DOHH2 (cell line): ENCODE measurements at regions not wholly inside any gene's neighbourhood (a gene's known extent, or its start where the extent isn't known, plus 50 kb on each side); places are given as distances from the start of the nearest gene placed in this dataset.

Experiments
- H3F3A ChIP-seq: fragments of 200-600 bp; sonication (generic), shearing (Covaris generic); 2 replicates; pipeline ENCODE4 v1.6.0; 2016; ENCODE audit warnings: antibody characterized with exemption, mild to moderate bottlenecking; ENCODE audit not compliant: control insufficient read depth, insufficient read depth
- H3K27ac ChIP-seq: fragments of 200-600 bp; sonication (generic); 2 replicates; pipeline ENCODE4 v1.5.1; 2014; ENCODE audit warnings: low read depth, mild to moderate bottlenecking, low read length, moderate library complexity
- H3K27me3 ChIP-seq: fragments of 200-600 bp; sonication (generic); 2 replicates; pipeline ENCODE4 v1.6.1; 2014; ENCODE audit warnings: mild to moderate bottlenecking, low read length, mixed read lengths; ENCODE audit not compliant: control insufficient read depth
- H3K36me3 ChIP-seq: fragments of 200-600 bp; sonication (generic); 2 replicates; pipeline ENCODE4 v1.6.1; 2014; ENCODE audit warnings: mild to moderate bottlenecking, low read length, moderate library complexity, mixed read lengths; ENCODE audit not compliant: control insufficient read depth
- H3K4me1 ChIP-seq: fragments of 200-600 bp; sonication (generic); 2 replicates; pipeline ENCODE4 v1.6.1; 2014; ENCODE audit warnings: mild to moderate bottlenecking, low read length, mixed read lengths; ENCODE audit not compliant: control insufficient read depth
- H3K4me2 ChIP-seq: fragments of 200-600 bp; sonication (generic); 2 replicates; pipeline ENCODE4 v1.6.0; 2014; ENCODE audit warnings: mild to moderate bottlenecking, low read length, moderate library complexity
- H3K4me3 ChIP-seq: fragments of 200-600 bp; sonication (generic); 2 replicates; pipeline ENCODE4 v1.5.1; 2014; ENCODE audit warnings: mild to moderate bottlenecking, low read length, mixed read lengths
- H3K79me2 ChIP-seq: fragments of 200-600 bp; sonication (generic); 2 replicates; pipeline ENCODE4 v1.6.1; 2014; ENCODE audit warnings: mild to moderate bottlenecking, low read length, mixed read lengths; ENCODE audit not compliant: control insufficient read depth
- H3K9me2 ChIP-seq: fragments of 200-600 bp; sonication (generic); replicated peaks from 2 replicates; pipeline ENCODE4 v1.6.1; 2014; ENCODE audit warnings: mild to moderate bottlenecking, low read length, mixed read lengths; ENCODE audit not compliant: control insufficient read depth
- H3K9me3 ChIP-seq: fragments of 200-600 bp; sonication (generic); 2 replicates; pipeline ENCODE4 v1.6.1; 2014; ENCODE audit warnings: antibody characterized with exemption, low read length, mixed read lengths; ENCODE audit not compliant: control insufficient read depth, insufficient read depth
- H4K20me1 ChIP-seq: fragments of 200-600 bp; sonication (generic); 2 replicates; pipeline ENCODE4 v1.6.0; 2014; ENCODE audit warnings: low read depth, mild to moderate bottlenecking, antibody characterized with exemption, low read length, moderate library complexity; ENCODE audit not compliant: control insufficient read depth, insufficient read depth
- EZH2phosphoT487 ChIP-seq: fragments of 200-600 bp; sonication (generic); IDR thresholded peaks from 2 replicates; pipeline ENCODE4 v1.6.1; 2017; ENCODE audit warnings: borderline replicate concordance, mild to moderate bottlenecking, antibody characterized with exemption, low read length, moderate library complexity, mixed read lengths
- TF ChIP-seq, protein P1 (sequence below): fragments of 200-600 bp; sonication (generic); IDR thresholded peaks from one replicate; pipeline ENCODE4 v1.5.1; 2014; ENCODE audit warnings: antibody characterized with exemption, mild to moderate bottlenecking, low read depth, low read length; ENCODE audit not compliant: poor library complexity, severe bottlenecking

DNA sequence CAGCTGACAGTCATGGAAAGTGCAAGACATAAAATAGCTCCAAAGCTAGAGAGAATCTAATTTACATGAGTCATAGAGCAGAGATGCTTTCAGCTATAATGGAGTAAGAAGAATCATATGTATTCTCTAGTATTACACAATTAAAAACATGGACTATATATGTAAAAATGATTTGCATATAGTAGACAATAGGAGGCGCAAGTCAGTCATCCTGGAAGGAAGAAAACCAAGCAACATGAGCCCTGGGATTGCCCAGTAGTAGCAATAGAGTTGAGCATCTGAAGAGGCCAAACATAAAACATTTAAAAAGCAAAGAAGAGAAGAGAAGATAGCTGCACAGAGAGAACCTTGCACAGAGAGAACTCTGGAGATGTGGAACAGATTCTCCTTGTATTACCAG lies 455.0 kb downstream of the EPHA3 start:
- Histone ChIP-seq H3K4me1 (no peaks in the 10 kb centered on the region), H4K20me1 (no peaks in the 10 kb centered on the region), H3K9me3 (no peaks in the 10 kb centered on the region), H3K79me2 (no peaks in the 10 kb centered on the region), H3F3A (no peaks in the 10 kb centered on the region), H3K4me2 (no peak overlapping the region), H3K4me3 (no peak overlapping the region), H3K9me2 (no peaks in the 10 kb centered on the region), H3K36me3 (no peaks in the 10 kb centered on the region), H3K27ac (no peak overlapping the region), H3K27me3 (no peaks in the 10 kb centered on the region)
- TF ChIP-seq, protein P1, sequence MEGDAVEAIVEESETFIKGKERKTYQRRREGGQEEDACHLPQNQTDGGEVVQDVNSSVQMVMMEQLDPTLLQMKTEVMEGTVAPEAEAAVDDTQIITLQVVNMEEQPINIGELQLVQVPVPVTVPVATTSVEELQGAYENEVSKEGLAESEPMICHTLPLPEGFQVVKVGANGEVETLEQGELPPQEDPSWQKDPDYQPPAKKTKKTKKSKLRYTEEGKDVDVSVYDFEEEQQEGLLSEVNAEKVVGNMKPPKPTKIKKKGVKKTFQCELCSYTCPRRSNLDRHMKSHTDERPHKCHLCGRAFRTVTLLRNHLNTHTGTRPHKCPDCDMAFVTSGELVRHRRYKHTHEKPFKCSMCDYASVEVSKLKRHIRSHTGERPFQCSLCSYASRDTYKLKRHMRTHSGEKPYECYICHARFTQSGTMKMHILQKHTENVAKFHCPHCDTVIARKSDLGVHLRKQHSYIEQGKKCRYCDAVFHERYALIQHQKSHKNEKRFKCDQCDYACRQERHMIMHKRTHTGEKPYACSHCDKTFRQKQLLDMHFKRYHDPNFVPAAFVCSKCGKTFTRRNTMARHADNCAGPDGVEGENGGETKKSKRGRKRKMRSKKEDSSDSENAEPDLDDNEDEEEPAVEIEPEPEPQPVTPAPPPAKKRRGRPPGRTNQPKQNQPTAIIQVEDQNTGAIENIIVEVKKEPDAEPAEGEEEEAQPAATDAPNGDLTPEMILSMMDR: no peak
- TF ChIP-seq EZH2phosphoT487: no peak

DNA sequence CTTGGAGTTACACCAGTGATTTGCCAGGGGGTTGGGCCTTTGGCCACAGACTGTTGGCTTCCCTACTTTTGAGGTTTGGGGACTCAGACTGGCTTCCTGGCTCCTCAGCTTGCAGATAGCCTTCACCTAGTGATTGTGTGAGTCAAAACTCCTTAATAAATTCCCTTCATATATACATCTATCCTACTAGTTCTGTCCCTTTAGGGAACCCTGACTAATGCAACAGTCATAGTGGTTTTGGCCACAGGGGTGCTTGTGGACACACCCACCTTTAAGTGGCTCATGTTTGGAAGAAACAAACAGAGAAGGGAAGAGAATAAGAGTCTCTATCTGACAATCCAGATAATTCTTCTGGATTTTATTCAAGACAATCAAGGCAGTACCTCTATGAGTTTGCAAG lies 457.7 kb downstream of the EPHA3 start:
- H3K9me3 ChIP-seq: no peaks in the 10 kb centered on the region
- no peaks in the 10 kb centered on the region for H3K36me3 ChIP-seq
- H3K4me1 ChIP-seq: no peaks in the 10 kb centered on the region
- no peak overlapping the region for H3K27ac ChIP-seq
- no peaks in the 10 kb centered on the region for H4K20me1 ChIP-seq
- H3K79me2 ChIP-seq: no peaks in the 10 kb centered on the region
- no peaks in the 10 kb centered on the region for H3F3A ChIP-seq
- no peaks in the 10 kb centered on the region for H3K9me2 ChIP-seq
- H3K4me3 ChIP-seq: no peak overlapping the region
- TF ChIP-seq EZH2phosphoT487: no peak
- TF ChIP-seq, protein P1: no peak
- H3K27me3 ChIP-seq: no peaks in the 10 kb centered on the region
- H3K4me2 ChIP-seq: no peak overlapping the region

DNA sequence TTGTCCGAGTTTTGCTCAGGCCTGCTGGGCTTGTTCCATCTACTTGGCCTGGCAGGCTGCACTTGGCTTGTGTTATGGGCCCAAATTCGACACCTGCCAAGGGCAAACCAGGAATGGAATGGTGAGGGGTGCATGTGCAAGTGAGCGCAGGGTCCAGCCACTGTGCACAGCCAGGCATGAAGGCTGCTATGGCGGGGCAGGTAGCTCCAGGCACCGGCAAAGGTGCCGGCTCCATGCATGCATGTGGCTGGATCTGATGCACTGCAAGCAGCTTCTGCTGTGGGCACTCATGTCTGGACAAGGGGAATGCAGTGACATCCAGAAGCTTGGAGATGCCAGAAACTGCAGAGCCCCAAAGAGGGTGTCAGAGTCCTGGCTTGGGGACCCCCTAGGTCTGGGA lies 463.0 kb downstream of the EPHA3 start:
- no peaks in the 10 kb centered on the region for H3K9me2 ChIP-seq
- no peaks in the 10 kb centered on the region for H3K9me3 ChIP-seq
- no peaks in the 10 kb centered on the region for H3F3A ChIP-seq
- H3K27ac ChIP-seq: no peak overlapping the region
- no peaks in the 10 kb centered on the region for H4K20me1 ChIP-seq
- H3K4me1 ChIP-seq: no peaks in the 10 kb centered on the region
- TF ChIP-seq, protein P1: no peak
- H3K27me3 ChIP-seq: no peaks in the 10 kb centered on the region
- no peak overlapping the region for H3K4me2 ChIP-seq
- H3K4me3 ChIP-seq: no peak overlapping the region
- H3K36me3 ChIP-seq: no peaks in the 10 kb centered on the region
- no peaks in the 10 kb centered on the region for H3K79me2 ChIP-seq

DNA sequence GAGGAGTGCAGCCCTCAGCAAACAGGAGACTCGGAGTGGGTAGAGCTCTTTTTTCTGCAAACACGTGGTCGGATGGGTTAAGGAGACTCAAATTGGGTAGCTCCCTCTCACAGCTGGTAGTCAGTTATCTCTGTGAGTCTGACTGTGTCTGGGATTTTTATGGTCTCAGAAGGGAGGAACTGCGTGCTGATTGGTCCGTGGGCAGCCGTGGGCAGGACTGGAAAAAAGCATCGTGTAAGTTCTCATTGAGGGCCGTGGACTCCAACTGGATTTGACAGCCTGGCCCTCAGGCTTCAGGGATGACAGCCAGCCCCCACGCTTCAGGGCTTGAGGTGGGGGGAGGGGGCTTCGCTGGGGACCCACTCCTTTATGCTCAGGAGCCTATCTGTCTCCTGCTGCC lies 463.9 kb downstream of the EPHA3 start:
- Histone ChIP-seq H3K27ac (no peak overlapping the region), H3K4me2 (no peak overlapping the region), H4K20me1 (no peaks in the 10 kb centered on the region), H3K36me3 (no peaks in the 10 kb centered on the region), H3K4me3 (no peak overlapping the region), H3F3A (no peaks in the 10 kb centered on the region), H3K9me3 (no peaks in the 10 kb centered on the region), H3K4me1 (no peaks in the 10 kb centered on the region), H3K27me3 (no peaks in the 10 kb centered on the region), H3K79me2 (no peaks in the 10 kb centered on the region), H3K9me2 (no peaks in the 10 kb centered on the region)
- no peak for TF ChIP-seq EZH2phosphoT487
- TF ChIP-seq, protein P1: no peak
